ENCODE measurements at regions not wholly inside any gene's neighbourhood (a gene's known extent, or its start where the extent isn't known, plus 50 kb on each side); places are given as distances from the start of the nearest gene placed in this dataset.

- TF ChIP-seq EZH2phosphoT487 (IDR thresholded peaks at IDR 0.05; ENCODE audit: unreplicated experiment): no peak
- TF ChIP-seq CTCF (conservative IDR thresholded peaks at IDR 0.05; ENCODE audit: low read depth in 2 of 2): no peak
- no peak for TF ChIP-seq POLR2AphosphoS5 (IDR thresholded peaks at IDR 0.05; ENCODE audit: low read depth)
- no peak for TF ChIP-seq ETS1 (IDR thresholded peaks at IDR 0.05)
- no peak for TF ChIP-seq REST (IDR thresholded peaks at IDR 0.05; ENCODE audit: unreplicated experiment)
- TF ChIP-seq JUNB (IDR thresholded peaks at IDR 0.05; ENCODE audit: unreplicated experiment): no peak
- TF ChIP-seq NANOG (IDR thresholded peaks at IDR 0.05; ENCODE audit: borderline replicate concordance): no peak
- no peak for TF ChIP-seq EZH2 (IDR thresholded peaks at IDR 0.05; ENCODE audit: low read depth, unreplicated experiment)
- TF ChIP-seq STAT1 (IDR thresholded peaks at IDR 0.05; ENCODE audit: unreplicated experiment): no peak
- no peak for TF ChIP-seq ZNF331 (CRISPR knock-in tag; IDR thresholded peaks at IDR 0.05; ENCODE audit: low read depth)
- TF ChIP-seq ZNF114 (CRISPR knock-in tag; IDR thresholded peaks at IDR 0.05): no peak
These were observed 366.2 kb upstream of the BTBD3 start for GRCh38 chr20:11551479-11551878.

Data from GM23338 (cell line).